ENCODE measurements at regions not wholly inside any gene's neighbourhood (a gene's known extent, or its start where the extent isn't known, plus 50 kb on each side); places are given as distances from the start of the nearest gene placed in this dataset.
"Not testable (repeated sequence)": the region's sequence is repeated elsewhere in the genome, so short reads cannot be mapped to it uniquely, and the experiment has no call there.

DNA sequence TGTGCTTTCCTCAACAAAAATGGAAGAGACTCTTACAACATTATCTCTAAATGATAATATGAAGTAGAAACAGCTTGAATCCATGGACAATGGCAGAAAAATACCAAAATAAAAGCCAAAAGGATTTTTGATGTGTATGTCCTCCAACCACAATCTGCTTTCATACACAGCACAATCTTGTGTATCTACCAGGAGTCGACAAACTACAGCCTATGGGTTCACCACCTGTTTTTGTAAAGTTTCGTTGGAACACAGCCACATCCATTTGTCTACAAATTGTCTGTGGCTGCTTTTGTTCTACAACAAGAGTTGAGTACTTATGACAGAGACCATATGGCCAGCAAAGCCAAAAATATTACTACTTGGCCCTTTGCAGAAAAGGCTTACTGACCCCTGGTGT is 88.7 kb upstream of the UBE2E2 start:
- no peak for DNase-seq
- TF ChIP-seq POLR2A (IDR thresholded peaks at IDR 0.05; ENCODE audit: low read length) (no peak), GATA1 (IDR thresholded peaks at IDR 0.05; ENCODE audit: low read depth, low read length) (no peak)

DNA sequence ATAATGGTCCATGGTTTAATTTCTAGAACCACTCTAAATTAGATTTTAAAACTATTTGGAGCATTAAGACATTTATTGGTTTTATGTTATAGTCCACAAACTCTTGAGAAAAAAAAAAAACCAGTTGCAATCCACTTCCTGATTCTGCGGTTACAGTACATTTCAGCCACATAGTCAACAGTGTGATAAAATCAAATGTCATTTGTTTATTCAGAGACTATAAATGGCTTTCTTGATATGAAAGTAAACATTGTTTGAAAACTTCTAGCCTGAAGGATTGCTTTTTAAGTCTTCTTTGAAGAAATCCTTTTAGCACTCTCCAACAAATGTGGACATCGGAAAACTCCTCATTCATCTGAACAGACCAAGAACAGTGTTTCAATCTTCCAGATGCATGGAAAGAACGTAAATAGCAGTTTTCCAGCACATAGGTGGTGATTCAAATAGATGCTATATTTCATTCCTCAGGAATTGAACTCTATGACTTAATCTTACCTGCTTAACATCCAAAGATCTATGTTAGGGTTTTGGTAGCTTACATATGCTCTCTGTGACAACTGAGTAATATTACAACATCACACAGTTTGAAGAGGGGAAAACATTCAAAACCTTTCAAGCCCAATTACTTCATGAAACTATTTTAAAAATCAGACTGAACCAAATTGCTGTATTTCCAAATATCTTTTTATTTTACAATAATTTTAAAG is 87.8 kb upstream of the UBE2E2 start:
- DNase-seq: no peak

DNA sequence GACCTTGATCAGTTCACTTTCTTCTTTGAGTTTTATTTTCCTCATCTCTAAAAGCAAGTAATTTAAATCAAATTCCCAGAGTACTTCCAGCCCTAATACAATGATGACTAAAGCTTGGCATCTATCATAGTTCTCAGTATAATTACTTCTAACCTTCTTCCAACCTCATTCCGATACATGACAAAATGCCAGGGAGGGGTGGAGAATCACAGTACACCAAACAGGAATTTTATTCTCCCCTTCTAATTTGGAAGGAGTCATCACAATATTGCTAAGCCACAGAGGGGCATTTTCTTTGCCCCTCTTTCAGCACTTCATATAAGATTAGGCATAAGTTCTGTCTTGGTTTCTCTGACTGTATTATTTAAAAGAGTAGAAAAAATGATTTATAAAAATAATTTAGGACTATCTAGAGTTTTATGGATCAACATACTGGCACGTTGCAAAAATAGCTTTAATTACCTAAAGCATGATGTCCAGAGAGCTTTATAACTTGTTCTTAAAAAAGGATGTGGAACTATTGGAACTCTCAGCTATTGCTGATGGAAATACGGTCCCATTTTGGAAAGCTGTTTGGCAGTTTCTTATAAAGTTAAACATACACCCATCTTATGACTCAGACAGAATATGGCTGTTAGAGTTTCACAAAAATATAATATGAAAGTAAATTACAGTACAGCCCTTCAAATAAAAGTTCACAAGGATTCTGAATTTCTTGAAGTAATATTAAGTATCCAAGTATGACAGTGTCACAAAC is 86.9 kb upstream of the UBE2E2 start:
- no peak for DNase-seq
- TF ChIP-seq GATA1 (IDR thresholded peaks at IDR 0.05; ENCODE audit: low read depth, low read length) (no peak), POLR2A (IDR thresholded peaks at IDR 0.05; ENCODE audit: low read length) (no peak)

More for the DNA sequence above, 87.8 kb upstream of the UBE2E2 start:
- no peak for TF ChIP-seq POLR2A (IDR thresholded peaks at IDR 0.05; ENCODE audit: low read length)
- TF ChIP-seq GATA1 (IDR thresholded peaks at IDR 0.05; ENCODE audit: low read depth, low read length): no peak

DNA sequence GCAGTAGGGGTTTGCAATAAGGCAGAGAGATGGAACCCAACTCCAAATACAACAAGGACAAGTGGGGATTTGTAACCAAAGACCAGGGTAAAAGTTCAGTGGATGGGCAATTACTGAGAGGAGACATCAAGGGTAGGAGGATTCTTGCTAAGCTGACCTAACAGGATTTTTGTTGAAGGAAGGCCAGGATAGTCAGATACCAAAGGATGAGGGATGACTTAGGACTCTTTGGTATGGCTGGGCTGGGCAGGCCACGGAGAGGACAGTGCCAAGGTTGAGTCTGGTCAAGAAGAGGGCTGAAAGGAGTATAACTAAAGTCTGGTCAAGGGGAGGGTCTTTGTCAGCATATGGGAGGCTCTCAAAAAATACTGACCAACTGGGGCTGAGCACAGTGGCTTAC is 85.3 kb upstream of the UBE2E2 start:
- DNase-seq: no peak
- TF ChIP-seq GATA1 (IDR thresholded peaks at IDR 0.05; ENCODE audit: low read depth, low read length) (no peak), POLR2A (IDR thresholded peaks at IDR 0.05; ENCODE audit: low read length) (no peak)

DNA sequence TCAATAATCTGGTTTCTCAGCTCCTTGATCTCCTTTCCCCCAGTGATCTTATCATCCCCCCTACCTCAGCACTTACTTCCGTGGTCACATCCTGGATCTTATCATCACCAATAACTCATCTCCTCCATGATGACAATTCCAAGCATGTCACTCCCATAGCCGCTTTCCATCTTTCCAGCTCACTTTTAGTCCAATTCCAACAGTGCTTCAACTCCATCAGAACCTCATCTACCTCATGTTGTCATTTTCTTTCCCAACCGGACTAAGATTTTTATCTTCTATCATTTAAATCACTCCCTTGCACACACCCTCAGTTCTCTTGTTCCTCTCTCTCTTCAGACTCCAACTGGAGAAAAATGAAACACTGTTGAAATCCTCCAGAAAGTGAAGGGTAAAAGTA is 75.9 kb upstream of the UBE2E2 start:
- TF ChIP-seq POLR2A (IDR thresholded peaks at IDR 0.05; ENCODE audit: low read length) (no peak), GATA1 (IDR thresholded peaks at IDR 0.05; ENCODE audit: low read depth, low read length) (no peak)
- DNase-seq: no peak

DNA sequence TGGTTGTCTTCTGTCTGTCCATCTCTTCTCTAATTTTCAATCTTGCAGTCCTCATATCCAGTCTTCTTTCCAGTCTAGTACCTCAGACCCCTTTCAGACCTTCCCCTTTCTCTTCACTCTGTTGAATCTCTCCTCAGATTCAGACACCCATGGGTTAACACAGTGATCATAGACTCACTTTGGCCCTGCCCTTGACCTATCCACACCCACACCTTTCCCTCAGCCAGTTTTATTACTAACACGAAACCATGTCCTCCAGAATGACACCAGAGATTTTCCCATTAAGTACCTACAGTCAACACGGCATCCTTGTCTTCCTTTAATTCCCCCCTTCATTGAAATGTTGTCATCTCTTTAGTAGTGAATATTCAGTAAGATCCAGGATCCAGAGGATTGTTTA is 74.5 kb upstream of the UBE2E2 start:
- TF ChIP-seq POLR2A (IDR thresholded peaks at IDR 0.05; ENCODE audit: low read length) (no peak), GATA1 (IDR thresholded peaks at IDR 0.05; ENCODE audit: low read depth, low read length) (no peak)
- no peak for DNase-seq

DNA sequence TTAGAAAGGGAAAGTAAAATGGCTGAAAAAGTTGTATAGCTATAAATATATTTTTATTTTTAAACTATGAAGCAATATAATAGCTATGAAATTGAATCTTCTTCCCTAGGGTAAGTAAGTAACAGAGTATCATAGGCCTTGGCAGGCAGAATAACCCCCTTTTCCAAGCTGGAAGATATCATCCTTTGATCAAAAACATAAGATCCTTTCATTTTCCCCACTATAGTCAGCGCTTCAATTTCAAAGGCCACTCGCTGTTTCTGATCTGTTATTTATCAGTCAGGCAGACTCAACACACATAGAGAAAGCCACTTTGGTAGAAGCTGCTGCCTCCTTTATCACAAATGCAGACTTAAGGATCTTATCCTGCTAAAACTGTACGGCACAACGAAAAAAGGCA is 74.0 kb upstream of the UBE2E2 start:
- DNase-seq: no peak
- no peak for TF ChIP-seq GATA1 (IDR thresholded peaks at IDR 0.05; ENCODE audit: low read depth, low read length)
- TF ChIP-seq POLR2A (IDR thresholded peaks at IDR 0.05; ENCODE audit: low read length): no peak

DNA sequence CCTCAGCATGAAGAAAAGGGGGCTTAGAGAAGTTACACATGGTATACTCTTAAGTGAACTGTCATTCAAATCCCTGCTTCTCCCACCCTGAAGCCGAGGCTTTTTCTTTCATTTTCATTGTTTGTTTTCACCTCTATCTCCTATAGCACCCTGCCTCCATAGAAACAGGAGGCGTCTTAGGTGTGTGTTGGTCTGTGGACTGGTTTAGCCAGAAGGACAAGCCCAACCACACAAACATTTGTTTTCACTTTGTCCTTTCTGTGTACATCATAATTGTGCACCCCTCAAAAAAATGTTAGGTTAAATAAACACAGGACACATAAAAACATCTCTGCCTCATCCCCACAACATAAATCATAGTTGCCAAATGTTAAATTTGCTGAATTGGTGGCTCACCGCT is 73.3 kb upstream of the UBE2E2 start:
- no peak for DNase-seq
- TF ChIP-seq POLR2A (IDR thresholded peaks at IDR 0.05; ENCODE audit: low read length) (no peak), GATA1 (IDR thresholded peaks at IDR 0.05; ENCODE audit: low read depth, low read length) (no peak)

DNA sequence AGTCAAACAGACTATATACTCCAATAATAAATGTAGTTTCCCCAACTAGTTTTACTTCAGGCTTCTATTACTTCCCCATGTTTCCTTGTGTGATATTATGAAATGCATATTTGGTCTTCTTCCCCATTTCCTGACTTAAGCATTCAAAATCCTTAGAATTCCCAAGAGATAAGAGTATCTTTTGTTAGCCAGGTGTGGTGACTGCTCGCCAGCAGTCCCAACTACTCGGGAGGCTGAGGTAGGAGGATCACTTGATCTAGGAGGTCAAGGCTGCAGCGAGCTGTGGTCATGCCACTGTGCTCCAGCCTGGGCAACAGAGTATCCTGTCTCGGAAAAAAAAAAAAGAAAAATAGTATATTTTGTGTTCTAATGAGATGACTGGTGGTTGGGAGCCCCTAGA is 72.7 kb upstream of the UBE2E2 start:
- TF ChIP-seq POLR2A (IDR thresholded peaks at IDR 0.05; ENCODE audit: low read length) (no peak), GATA1 (IDR thresholded peaks at IDR 0.05; ENCODE audit: low read depth, low read length) (no peak)
- no peak for DNase-seq

DNA sequence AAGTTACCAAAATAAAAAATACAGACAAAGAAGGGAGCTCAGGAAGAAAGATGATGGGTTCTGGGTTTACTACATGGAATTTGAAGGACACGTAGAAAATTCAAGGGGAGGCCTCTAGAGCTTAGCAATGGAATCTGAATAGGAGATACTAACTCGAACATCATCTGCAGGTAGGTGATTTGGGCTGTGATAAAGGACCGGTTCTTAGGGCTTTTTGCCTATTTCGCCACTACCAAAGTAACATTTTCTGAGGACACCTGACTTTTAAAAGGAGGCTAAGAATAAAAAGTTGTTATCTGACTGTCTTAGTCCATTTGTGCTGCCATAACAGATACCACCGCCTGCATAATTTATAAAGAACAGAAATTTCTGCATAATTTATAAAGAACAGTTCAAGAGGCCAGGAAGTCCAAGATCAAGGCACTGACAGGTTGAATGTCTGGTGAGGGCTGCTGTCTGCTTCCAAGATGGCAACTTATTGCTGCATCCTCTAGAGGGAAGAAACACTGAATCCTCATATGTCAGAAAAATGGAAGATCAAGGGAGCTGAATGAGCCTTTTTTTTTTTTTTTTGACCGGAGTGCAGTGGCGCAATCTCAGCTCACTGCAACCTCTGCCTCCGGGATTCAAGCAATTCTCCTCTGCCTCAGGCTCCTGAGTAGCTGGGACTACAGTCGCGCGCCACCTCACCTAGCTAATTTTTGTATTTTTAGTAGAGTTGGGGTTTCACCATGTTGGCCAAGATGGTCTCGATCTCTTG is 67.9 kb upstream of the UBE2E2 start:
- TF ChIP-seq POLR2A (IDR thresholded peaks at IDR 0.05; ENCODE audit: low read length) (no peak), GATA1 (IDR thresholded peaks at IDR 0.05; ENCODE audit: low read depth, low read length) (no peak)
- no peak for DNase-seq

DNA sequence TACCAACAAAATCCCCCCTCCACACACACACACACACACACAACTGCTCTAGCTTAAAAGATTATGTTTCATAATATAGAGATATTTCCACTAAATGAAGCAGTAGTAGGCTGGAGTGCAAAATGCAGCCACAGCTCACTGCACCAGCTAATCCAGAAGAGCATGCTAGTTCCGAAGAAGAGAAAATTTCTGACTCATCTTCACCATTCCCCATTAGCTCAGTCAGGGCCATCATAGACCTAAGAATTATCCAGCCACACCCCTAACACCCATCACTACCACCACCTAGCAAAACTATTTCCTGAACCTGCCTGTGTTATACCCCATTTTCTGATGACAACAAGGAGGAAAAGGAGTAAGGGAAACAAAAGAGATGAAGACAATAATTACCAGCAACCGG is 67.1 kb upstream of the UBE2E2 start:
- DNase-seq: no peak
- TF ChIP-seq GATA1 (IDR thresholded peaks at IDR 0.05; ENCODE audit: low read depth, low read length) (no peak), POLR2A (IDR thresholded peaks at IDR 0.05; ENCODE audit: low read length) (no peak)

DNA sequence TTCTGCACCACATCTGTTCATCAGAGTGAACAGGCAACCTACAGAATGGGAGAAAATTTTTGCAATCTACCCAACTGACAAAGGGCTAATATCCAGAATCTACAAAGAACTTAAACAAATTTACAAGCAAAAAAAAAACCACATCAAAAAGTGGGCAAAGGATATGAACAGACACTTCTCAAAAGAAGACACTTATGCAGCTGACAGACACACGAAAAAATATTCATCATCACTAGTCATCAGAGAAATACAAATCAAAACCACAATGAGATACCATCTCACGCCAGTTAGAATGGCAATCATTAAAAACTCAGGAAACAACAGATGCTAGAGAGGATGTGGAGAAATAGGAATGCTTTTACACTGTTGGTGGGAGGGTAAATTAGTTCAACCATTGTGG is 59.1 kb upstream of the UBE2E2 start:
- not testable (repeated sequence) for DNase-seq

DNA sequence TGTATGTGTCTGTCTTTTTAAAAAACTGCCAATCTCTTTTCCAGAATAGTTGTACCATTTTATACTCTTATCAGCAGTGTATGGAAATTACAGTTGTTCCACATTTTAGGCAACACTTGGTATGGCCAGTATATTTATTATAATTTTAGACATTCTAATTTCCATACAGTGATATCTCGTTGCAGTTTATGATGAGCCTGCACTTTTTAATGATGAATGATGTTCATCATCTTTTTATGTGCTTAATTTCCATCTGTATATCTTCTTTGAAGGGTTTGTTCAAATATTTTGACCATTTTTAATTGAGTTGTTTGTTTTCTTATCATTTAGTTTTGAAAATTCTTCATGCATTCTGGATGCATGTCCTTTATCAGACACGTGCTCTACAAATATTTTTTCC is 57.0 kb upstream of the UBE2E2 start:
- no peak for DNase-seq
- TF ChIP-seq POLR2A (IDR thresholded peaks at IDR 0.05; ENCODE audit: low read length) (no peak), GATA1 (IDR thresholded peaks at IDR 0.05; ENCODE audit: low read depth, low read length) (no peak)

DNA sequence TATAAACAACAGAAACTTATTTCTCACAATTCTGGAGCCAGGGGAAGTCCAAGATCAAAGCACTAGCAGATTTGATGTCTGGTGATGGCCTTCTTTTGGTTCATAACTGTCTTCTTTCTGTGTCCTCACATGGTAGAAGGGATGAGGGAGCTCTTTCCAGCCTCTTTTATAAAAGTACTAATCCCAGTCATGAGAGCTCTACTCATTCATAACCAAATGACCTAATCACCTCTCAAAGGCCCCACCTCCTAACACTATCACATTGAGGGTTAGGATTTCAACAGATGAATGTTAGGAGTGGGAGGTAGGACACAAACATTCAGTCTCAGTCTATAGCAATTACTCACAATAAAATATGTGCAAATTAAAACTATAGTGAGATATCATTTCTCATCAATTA is 50.1 kb upstream of the UBE2E2 start:
- no peak for DNase-seq
- no peak for TF ChIP-seq POLR2A (IDR thresholded peaks at IDR 0.05; ENCODE audit: low read length)
- no peak for TF ChIP-seq GATA1 (IDR thresholded peaks at IDR 0.05; ENCODE audit: low read depth, low read length)

Data from erythroblast (primary cell).